DND-41 (cell line): ENCODE measurements at regions not wholly inside any gene's neighbourhood (a gene's known extent, or its start where the extent isn't known, plus 50 kb on each side); places are given as distances from the start of the nearest gene placed in this dataset.

Experiments used
- CTCF ChIP-seq: IDR thresholded peaks from 2 replicates; pipeline ENCODE4 v1.5.1; 2012; ENCODE audit warnings: borderline replicate concordance, low read length, moderate library complexity, mild to moderate bottlenecking; ENCODE audit not compliant: poor library complexity, severe bottlenecking; ENCODE audit errors: extremely low read depth
- EZH2 ChIP-seq: IDR thresholded peaks from 3 replicates; pipeline ENCODE4 v1.6.1; 2012; ENCODE audit warnings: borderline replicate concordance, low read depth, mild to moderate bottlenecking, moderate library complexity, low read length, inconsistent platforms; ENCODE audit not compliant: severe bottlenecking

GRCh38 chr2:201949927-201950246 lies 83.8 kb upstream of the FZD7 start:
- TF ChIP-seq CTCF (no peak), EZH2 (no peak)
